ENCODE measurements at regions not wholly inside any gene's neighbourhood (a gene's known extent, or its start where the extent isn't known, plus 50 kb on each side); places are given as distances from the start of the nearest gene placed in this dataset.

DNA sequence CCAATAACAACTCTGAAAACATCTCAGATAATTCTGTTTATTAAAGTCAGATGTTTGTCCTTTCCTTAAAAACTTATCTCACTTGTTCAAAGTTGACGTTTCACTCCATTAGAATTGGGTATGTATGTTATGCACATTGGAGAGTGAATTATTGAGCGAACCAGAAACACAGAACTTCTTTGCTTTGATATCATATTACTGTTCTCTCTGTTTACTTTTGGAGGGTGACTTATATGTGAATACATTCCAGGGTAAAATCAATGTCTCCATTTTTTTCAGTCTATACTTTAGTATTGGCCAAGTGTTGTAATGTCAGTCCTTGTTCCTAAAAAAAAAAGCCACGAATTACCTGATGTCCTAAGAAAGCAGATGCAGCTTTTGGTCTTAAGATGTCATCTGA, 307.4 kb downstream of the CSNK1G3 start:
- no peak for DNase-seq

DNA sequence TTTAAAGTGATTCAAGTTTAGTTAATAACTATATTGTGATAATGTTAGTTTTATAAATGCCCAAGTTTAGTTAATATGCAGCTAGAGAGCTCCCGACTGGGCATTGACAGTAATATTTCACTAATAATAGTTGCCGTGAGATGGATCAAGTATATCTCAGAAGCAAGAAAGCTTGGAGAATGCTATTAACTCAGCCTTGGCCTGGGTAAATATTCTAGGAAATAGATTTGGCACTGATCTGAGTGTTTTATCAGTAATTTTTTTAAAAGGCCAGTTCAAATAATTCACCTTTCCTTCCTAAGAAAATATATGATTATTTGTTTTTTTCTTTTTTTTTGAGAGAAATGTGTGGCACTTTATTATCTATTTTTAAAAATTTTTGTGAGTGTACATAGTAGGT, 305.3 kb downstream of the CSNK1G3 start:
- no peak for DNase-seq

DNA sequence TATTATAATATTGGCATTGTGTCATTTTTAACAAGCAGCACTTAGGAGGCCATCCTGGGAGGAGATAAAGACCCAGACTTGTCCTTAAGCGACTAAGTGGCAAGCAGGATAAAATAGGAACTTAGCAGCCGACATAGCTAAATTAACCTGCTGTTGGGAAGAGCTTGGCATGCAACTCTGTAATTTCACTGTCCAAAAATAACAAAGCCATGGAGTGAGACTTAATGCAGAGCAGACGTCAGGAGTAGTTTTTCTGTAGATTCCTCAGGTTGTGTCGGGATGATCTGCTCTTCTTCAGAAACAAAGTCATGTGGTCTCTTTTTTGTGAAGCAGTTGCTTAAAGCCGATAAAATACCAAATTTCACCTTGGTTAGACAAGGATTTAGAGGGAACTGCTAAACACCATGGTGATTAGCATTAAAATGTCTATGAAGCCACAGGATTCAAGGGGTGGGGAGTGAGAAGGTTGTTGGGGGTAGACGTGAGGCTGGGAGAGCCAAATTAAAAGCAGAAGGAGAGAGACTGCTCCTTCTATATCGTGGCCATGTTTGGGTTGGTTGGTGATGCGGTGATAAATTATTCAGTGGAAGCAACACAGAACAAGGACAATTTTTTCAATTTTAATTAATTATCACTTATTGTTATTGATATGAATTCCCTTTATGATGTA, 303.0 kb downstream of the CSNK1G3 start:
- DNase-seq: no peak

DNA sequence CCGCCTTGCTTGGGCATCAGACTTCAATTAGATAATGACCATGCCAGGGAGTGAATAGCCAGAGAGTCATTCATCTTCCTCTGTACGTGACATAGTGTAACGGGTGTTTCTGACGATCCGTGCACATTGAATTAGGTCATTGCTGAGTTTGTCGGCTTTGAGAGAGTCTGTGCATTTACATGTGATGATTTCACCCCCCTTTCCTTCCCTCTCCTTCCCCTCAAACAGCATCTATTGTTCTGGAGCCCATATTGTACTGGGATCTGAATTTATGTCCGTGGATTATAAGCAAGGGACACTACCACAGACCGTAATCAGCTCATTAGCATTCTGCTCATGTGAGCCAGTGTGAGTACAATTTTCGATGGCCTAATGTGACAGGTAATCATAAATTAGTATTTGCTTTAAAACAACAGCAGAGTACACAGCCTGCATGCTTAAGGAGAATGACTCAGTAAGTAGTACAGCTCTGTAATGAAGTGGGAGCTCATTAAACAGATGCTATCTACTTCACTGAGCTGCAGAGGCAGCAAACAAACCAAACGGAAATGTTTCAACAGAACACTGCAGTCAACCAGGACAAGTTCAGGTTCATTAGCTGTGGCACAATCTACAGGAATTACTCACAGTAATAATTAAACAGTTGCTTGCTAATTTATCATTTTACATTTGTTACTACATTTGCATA, 302.1 kb downstream of the CSNK1G3 start:
- DNase-seq: no peak

DNA sequence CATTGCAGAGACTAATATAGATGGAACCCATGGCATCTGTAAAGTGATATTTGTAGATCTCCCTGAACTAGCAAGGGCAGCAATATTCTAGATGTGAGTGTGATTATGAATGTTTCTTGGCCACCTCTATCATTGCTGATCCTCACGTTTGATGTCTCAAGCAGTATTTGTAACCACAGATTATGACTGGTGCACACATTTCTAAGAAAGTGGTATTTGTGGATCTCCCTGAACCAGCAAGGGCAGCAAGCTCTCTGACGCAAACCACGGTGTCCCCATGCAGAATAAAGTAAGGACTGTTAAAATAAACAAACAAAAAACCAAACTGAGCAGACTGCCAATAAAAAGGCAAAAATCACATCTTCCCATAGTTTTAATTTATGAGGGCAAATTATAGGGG, 301.3 kb downstream of the CSNK1G3 start:
- DNase-seq: no peak

DNA sequence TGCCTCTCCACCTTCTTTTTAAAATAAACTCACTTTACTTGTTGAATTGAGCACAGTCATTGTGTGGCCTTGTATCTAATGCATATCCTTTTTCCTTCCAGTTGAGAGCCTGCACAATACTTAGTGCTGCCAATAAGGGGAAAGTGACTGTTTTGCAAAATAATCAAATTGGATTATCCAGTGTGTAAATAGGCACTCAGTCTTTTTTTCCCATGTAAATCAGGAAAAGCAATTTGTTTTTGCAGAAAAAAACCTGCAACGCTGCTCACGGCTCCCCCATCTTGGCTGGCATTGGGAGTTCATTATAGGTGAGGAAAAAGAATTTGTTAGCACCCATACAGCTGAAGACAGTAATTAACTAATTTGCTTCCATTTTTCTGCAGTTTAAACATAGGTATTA, 299.9 kb downstream of the CSNK1G3 start:
- no peak for DNase-seq

DNA sequence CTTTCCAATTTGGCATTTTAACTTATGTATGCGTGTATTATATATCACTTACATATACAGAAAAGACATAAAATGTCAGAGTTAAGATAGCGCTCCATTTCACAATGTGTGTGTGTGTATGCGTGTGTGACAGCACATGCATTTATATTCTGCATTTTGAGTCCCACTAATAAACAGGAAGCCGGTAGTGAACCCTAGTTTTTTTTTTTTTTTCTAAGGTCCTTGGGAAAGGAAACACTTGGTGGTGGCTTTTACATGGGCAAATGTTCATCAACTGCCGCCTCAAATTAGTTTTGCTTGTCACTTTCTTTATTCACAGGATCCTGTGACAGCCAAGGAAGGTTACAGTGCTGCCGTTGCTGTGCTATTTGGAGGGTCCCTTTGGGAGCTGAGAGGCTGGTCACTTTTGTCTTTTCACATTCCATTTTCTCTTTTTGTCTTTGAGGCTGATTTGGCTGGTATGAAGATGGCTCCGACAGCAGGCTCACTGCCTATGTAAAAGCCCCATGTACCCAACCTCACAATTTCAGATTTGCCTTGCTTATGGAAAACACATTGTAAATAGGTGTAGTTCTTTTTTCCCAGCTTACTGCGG, 298.9 kb downstream of the CSNK1G3 start:
- no peak for DNase-seq

DNA sequence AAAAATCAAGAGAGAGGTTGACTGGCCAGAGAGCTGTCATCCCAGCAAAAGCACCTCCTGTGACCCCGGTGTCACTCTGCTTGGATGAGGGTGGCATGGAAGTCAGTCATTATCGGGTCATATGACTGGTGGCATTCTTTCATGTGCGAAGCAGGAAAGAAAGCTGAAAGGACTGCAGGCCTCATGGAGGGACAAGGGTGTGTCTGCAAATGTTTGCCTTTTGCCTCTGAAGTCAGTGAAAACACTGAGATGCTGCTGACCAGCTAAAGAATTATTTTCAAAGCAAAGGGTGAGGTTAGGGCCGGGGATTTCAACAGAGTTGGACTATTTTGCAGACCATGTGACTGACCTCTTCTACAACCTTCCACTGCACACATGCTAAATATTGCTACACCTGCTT, 298.3 kb downstream of the CSNK1G3 start:
- no peak for DNase-seq

DNA sequence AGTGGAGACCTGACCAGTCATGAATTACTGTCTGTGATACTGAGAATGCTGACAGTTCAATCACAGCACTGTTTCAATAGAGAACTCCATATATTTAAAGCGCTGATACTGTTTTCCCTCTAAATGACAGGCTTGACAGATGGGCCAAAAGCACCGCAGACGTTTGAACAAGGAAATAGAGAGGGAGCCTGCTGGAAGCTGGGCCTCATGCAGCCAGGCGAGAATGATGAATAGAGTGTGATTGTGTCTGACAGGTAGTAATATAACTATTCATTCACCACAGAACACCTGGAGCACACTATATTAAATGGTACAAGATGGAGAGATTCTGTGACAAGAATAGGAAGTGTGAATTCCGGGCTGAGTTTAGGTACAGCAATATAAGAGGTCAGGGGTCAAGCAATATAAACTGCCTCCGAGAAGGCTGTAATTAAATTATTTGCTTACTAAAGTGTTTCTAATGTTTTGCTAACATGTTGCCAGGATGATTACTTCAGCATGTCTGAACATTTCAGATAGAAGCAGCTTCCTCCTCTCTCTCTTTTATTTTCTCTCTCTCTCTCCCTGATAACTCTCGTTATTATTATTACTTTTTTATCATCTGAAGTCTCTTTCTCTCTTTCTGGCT, 297.7 kb downstream of the CSNK1G3 start:
- no peak for DNase-seq

DNA sequence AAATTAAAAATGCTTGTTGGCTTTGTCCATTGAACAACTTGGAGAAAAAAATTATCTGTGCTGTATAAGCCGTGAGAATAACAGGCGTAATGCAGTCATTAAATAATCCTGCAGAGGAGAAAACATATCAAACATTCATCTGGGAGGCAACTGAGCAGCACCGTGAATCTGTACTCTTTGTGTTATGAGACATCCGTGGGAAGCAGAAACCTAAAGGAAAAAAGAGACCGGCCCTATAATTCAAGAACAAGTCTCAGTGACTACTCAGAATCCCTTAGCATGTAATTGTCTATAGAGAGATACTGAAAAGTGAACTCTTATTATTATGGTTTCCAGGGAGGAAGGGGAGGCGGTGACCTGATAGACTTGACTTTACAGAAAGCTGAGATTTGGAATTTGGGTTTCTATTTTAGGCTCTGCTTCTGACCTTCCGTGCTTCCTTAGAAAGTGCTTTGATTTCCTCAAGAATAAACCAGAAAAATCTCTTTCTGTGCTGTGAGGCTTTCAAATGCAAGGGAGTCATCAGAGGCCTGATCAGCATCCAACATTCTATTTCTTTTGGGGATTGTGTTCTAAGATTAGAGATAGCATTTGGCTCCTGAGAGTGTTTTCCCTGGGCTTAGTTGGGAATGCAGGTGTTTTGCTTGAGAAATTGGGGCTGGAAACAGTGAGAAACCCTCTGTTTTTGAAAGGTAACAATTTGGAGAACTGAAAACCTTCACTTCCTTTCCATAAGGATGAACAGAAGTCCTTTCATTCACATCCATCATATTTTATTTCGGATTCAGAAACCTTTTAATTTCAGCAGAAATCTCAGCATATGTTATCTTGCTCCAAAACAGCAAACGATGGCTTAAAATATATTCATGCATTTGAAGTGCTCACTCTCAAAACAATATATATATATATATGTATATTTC, 296.7 kb downstream of the CSNK1G3 start:
- DNase-seq: no peak

DNA sequence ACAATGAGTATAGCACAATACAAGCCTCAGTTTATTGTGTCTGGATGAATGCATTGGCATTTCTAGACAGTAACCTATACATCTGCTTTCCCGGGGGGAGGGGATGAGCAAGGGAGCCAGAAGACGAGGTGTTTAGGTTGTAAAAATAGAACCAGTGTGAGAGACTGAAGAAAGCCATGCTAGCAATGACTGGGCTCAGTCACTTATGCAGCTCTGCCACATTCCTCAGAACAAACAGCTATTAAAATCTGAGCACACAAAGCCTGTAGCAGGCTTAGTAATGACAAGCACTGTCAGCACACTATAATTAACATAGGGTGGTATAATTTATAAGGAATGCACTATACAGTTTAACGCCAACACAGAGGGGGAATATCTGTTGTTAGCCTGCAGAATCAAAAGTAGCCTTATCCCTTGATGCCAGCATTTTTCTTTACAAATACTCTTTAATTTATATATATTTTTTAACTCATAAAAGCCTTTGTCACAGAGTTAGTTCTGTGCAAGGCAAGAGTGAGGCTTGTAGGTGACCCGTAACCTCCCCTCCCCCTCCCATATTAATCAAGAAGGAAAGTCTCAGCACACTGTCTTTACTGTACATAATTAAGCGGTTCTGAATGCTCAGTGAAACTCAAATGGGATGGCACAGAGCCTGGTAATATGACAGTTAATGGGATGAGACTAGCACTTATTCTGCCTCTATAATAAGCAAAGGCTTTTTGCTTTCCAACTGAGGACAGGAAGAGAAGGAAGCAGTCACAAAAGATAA, 295.4 kb downstream of the CSNK1G3 start:
- no peak for DNase-seq

DNA sequence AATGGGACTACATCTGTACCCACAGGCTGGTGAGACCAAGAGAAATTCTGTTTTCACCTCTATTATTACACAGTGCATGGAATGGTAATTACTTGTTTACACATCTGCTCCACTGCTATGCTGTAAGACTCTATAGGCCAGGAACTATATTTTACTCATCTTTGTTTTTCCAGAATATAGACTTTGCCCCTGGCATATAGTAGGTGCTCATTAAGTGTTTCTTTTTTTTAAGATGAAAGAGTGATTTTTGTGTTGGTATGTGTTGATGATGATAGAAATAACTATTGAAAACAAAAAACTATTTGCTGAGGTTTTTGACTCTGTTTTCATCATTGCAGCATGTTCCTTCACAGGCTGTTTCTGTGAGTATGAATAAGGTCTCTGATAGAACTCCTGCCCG, 294.7 kb downstream of the CSNK1G3 start:
- DNase-seq: no peak

DNA sequence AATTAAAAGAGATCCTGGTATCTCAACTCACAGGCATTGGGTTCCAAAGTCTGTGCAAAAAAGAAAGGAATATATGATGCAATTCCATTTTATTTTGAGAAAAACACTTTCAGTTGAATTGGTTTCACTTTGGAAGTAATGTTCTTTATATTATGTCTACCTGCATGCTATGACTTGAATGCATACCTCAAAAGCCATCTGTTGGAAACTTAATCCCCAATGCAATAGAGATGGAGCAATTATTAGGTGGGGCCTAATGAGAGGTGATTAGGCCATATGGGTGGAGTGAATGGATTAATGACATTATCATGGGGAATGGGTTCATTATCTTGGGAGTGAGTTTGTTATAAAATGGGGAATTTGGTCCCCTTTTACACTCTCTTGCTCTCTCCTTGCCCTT, 293.3 kb downstream of the CSNK1G3 start:
- DNase-seq: no peak

DNA sequence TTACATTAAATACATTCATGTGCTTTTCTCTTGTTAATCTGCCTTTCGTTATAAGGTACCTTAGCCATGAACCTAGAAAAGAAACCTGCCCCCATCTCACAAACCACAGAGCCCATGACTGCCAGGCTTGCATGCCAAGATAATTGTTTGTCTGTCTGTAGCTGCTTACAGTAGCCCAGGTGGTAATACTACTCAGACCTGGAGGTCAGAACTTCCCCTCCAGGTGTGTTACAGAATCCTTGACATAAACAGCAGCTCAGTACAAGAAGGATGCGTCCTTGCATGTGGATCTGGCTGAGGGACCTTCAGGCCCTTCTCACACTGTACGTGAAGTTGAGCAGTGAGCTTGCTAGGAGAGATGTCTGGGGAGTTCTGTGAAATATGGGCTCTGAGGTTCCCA, 291.4 kb downstream of the CSNK1G3 start:
- DNase-seq: no peak

DNA sequence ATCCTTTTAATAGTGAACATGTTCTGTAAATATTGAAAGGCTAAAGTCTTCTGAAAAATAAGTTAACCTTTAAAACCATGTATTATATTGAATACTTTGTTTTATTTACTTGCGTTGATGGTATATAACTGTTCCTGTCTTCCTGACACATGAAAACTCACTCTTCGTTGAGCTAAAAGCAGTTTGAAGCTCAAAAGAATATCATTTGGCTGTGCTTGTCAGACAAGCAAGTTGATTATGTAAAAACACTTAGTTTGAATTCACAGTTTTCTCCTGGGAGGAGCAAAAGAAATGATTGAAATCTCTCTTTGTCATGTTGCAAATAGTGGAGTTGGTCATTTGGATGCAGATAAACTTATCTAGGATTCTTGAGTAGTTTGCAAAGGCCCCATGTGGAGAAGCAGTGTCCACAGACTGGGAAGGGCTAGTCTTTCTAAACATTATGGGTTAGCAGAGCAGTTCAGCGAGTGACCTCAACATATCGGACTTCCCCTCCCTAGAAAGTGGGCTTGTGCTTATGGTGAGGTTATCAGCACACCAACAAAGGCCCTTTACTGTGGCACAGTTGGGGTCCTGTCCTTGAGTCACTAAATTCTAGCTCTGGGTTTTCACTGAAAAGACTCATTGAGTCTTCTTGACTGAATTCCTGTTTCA, 290.4 kb downstream of the CSNK1G3 start:
- DNase-seq: no peak

DNA sequence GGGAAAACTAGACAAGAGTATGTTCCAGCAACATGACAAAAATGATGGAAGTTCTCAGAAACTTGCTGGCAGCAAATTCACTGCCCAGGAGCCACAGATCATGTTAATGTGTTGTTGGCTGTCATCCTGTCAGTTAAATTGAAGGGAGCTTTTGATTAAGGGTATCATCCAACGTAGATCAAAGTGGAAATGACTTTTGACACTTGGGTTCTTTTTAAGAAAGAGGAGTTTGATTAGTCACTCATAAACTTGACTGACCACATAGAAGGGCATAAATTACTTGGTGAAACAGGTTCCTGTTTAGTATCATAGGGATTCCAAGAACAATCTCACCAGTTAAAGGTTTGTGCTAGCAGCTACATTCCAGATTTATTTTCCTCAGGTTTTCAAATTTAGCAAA, 288.7 kb downstream of the CSNK1G3 start:
- DNase-seq: no peak

DNA sequence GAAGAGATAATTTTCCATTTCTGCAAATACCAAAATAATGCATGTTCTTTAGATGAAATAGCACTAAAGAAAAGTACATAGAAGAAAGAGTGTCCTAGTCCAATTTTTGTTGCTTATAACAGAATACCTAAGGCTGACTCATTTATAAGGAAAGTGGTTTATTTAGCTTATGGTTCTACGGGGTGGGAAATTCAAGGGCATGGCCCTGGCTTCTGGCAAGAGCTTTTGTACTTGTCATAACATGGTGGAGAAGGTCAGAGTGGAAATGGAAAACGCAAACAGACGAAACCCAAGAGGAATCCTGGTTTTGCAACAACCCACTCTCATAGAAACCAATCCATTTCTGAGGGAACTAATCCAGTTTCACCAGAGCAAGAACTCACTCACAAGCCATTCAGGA, 283.7 kb downstream of the CSNK1G3 start:
- DNase-seq: no peak

DNA sequence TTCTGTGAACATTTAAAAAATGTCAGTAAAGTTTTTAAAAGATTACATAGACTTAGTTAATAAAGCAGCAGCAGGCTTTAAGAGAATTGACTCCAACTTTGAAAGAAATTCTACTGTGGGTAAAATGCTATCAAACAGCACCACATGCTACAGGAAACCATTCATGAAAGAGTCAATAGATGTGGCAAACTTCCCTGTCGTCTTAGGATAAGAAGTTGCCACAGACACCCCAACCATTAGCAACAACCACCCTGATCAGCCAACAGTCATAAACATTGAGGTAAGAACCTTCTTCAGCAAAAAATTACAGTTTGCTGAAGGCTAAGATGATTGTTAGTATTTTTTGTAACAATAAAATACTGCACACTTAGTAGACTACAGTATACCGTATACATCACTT, 278.2 kb downstream of the CSNK1G3 start:
- DNase-seq: no peak

DNA sequence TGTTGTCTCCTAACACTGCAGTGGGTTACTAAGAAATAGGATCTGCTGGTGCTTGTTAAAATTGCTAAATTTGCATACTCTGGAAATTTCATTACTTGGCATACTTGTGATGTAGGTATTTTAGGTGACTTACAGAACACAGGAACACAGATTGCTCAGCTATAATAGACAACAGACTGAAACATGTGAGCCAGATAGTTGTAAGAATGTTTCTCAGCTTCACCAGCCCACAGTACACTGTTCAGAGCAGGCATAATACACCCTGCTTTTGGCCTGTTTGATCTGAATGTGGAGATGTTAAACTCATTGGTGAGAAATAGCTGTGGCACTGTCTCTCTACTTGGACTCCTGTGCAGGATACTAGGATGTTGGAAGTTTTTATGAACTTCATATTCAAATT, 275.7 kb downstream of the CSNK1G3 start:
- DNase-seq: no peak

DNA sequence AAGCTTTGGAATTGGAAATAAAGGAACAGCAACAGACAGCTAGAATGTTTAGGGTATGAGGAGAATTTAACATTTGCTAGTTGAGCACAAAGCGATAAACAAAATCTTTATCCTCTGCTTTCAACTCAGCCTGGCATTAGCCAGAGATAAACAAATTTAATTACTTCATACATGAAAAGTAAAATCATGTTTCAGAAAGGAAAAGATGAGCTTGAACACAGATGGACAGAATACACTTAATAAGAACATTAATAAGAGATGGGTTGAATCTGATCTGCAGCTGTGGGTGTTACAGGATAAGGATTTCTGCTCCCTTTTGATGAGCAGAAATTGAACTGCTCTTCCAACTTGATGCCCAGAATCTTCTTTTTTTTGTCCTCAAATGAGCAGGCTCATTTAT, 275.2 kb downstream of the CSNK1G3 start:
- no peak for DNase-seq

DNA sequence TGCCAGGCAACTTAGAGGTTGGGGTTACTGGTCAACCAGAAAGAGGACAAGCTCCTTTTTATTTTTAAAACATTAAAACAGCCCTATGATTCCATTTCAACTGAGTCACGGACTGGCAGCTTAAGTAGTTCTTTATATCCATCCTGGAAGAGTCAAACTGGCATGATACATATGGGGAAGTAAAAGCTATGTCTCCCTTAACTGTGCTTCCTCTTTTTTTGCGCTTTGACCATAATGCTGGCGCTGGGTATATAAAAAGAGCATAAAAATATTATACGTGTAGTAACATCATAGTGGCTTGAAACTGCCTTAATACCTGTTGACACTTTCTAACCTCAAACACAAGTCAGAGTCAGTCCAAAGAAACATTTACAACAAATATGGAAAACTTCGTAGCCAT, 274.4 kb downstream of the CSNK1G3 start:
- DNase-seq: no peak

All from cortex of kidney (tissue), 1 donor.